Naive thymus-derived CD8-positive, alpha-beta T cell (primary cell): ENCODE measurements at regions not wholly inside any gene's neighbourhood (a gene's known extent, or its start where the extent isn't known, plus 50 kb on each side); places are given as distances from the start of the nearest gene placed in this dataset.

Experiments used
- ATAC-seq, 2 donors: fragments of 150-1000 bp; cut with Tn5 transposase in 1 of 2; sonication (Bioruptor Pico), chemical (Tn5 transposase) in 1 of 2; 1 replicate in 1 of 2; 2 replicates in 1 of 2; pipeline ENCODE4 v1.10.0; 2021; ENCODE audit warnings: mild to moderate bottlenecking in 2 of 2, moderate library complexity in 2 of 2
- POLR2A ChIA-PET: fragments of 350-600 bp; sonication (Branson Sonifier 250); formaldehyde crosslinking; loops from one replicate; lab custom pipeline; 2021; ENCODE audit warnings: antibody characterized with exemption; lab: Charles Lee
- DNase-seq, 10 donors: peaks; one replicate each; pipeline versions ENCODE4 v3.0.0 to v3.0.0-alpha.2; 2020 to 2022
- H3K27ac Mint-ChIP-seq, 10 donors: one replicate each; pipeline ENCODE4 v1.8.0; 2020 to 2022; ENCODE audit warnings: mild to moderate bottlenecking in 10 of 10, mixed read lengths in 10 of 10, moderate library complexity in 4 of 10, inconsistent platforms in 1 of 10
- H3K27me3 Mint-ChIP-seq, 5 donors: one replicate each; pipeline ENCODE4 v1.8.0; 2021 to 2022; ENCODE audit warnings: mixed read lengths in 5 of 5
- H3K36me3 Mint-ChIP-seq, 3 donors: one replicate each; pipeline ENCODE4 v1.8.0; 2020 to 2022; ENCODE audit warnings: mixed read lengths in 3 of 3, mild to moderate bottlenecking in 2 of 3, inconsistent platforms in 1 of 3
- H3K4me1 Mint-ChIP-seq, 4 donors: one replicate each; pipeline ENCODE4 v1.8.0; 2021 to 2022; ENCODE audit warnings: mixed read lengths in 4 of 4
- H3K4me3 Mint-ChIP-seq, 10 donors: one replicate each; pipeline ENCODE4 v1.8.0; 2020 to 2022; ENCODE audit warnings: mild to moderate bottlenecking in 10 of 10, mixed read lengths in 10 of 10, moderate library complexity in 6 of 10, inconsistent platforms in 1 of 10
- H3K9me3 Mint-ChIP-seq, 9 donors: one replicate each; pipeline ENCODE4 v1.8.0; 2020 to 2022; ENCODE audit warnings: mixed read lengths in 9 of 9, mild to moderate bottlenecking in 3 of 9, inconsistent platforms in 1 of 9, moderate library complexity in 1 of 9

DNA sequence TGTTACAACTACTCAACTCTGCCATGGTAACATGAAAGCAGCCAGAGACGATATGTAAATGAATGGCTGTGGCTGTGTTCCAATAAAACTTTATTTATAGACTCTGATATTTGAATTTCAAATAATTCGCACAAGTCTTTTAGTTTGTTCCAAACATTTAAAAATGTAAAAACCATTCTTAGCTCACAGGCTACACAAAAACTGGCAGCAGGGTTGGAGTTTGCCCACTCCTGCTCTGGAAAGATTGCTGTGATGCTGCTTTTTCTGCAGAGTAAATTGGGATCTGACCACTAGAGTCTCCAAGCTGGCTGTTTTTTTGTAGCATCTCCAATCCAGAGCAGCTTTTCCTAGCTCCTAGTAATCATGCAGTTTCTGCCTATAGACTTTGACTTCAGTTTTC lies 157.5 kb downstream of the CHRM3 start:
- H3K36me3 Mint-ChIP-seq = peaks cover 0 to 9% (median 5%) of the 10 kb centered on the region in 3 donors
- no peak overlapping the region for H3K27ac Mint-ChIP-seq
- peaks cover 0 to 7% (median 5%) of the 10 kb centered on the region in 9 donors for H3K9me3 Mint-ChIP-seq
- no peak overlapping the region for H3K4me3 Mint-ChIP-seq
- POLR2A ChIA-PET = no interaction called here
- H3K27me3 Mint-ChIP-seq = no peaks in the 10 kb centered on the region
- ATAC-seq (no peak), DNase-seq (no peak)
- peaks cover 3 to 19% (median 14%) of the 10 kb centered on the region in 4 donors for H3K4me1 Mint-ChIP-seq

DNA sequence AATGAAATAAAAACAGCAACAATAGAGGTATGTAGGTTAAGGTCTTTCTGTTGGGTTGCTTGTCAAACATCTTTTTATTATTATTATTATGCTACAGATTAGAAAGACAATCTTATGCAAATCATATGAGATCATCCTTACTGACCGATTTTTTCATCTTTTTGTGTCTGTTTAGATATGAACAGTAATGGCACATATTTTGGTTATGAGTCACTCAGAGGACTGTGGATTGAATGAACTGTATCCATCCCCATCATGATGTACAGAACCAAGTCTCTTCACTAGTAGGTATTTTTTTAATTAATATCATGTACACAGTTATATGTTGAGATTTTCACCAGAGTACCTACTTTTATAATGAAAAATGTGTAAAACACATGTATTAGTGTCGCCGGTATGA lies 159.1 kb downstream of the CHRM3 start:
- Mint-ChIP-seq H3K9me3 (peaks cover 0 to 21% (median 6%) of the 10 kb centered on the region in 9 donors), H3K27me3 (no peaks in the 10 kb centered on the region), H3K4me1 (peaks cover 3 to 19% (median 14%) of the 10 kb centered on the region in 4 donors), H3K36me3 (peaks cover 0 to 11% (median 7%) of the 10 kb centered on the region in 3 donors), H3K27ac (no peak overlapping the region), H3K4me3 (no peak overlapping the region)
- no peak for DNase-seq
- no peak for ATAC-seq
- POLR2A ChIA-PET = no interaction called here

DNA sequence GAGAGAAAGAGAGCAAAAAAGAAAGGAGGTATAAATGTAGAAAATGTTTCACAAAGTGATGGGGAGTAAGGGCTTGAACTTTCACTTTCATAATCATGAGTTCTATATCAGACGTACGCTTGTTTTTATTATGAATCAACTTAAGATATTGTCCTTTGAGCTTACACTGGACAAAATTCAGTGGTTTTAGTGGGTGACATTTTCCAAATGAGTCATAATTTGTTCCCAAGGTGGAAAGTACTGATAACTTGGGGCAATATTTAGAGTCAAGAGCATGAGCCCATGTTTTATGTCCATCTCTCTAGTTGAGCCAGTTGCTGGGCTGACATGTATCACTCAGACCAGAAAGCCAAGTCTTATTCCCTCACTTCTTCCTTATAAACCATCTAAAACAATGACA lies 161.6 kb downstream of the CHRM3 start:
- Mint-ChIP-seq H3K9me3 (peaks cover 0 to 21% (median 6%) of the 10 kb centered on the region in 9 donors), H3K36me3 (peaks cover 0 to 11% (median 7%) of the 10 kb centered on the region in 3 donors), H3K4me1 (peaks cover 3 to 19% (median 14%) of the 10 kb centered on the region in 4 donors), H3K4me3 (peak overlapping the region; percentile 60 to 86 (median 81)), H3K27me3 (no peaks in the 10 kb centered on the region), H3K27ac (peak overlapping the region; percentile 5 to 92 (median 84))
- POLR2A ChIA-PET = no interaction called here
- DNase-seq (peak in 2 of 10 donors; percentile 9 to 21), ATAC-seq (peak; percentile 27 to 41)

DNA sequence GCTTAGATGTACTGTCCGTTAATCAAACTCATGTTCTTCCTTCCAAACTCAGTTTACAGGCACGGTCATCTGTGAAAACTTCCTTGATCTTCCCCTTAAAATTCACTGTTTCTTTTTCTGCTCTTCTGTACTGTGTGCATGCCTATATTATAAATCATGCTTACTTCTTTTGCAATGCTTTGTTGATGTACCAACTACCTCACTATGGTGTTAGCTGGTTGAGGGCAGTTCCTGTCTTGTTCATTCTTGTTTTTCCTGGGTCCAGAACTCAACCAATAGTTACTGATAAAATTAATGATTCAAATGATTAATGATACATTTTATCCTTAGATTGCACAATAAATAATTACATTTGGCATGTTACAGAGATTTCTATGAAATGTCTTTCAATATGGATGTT lies 163.8 kb downstream of the CHRM3 start:
- Mint-ChIP-seq H3K4me3 (no peak overlapping the region), H3K9me3 (peaks cover 0 to 21% (median 6%) of the 10 kb centered on the region in 9 donors), H3K4me1 (peaks cover 3 to 19% (median 14%) of the 10 kb centered on the region in 4 donors), H3K36me3 (peaks cover 0 to 11% (median 7%) of the 10 kb centered on the region in 3 donors), H3K27ac (no peak overlapping the region), H3K27me3 (no peaks in the 10 kb centered on the region)
- DNase-seq = no peak
- POLR2A ChIA-PET = no interaction called here
- no peak for ATAC-seq

DNA sequence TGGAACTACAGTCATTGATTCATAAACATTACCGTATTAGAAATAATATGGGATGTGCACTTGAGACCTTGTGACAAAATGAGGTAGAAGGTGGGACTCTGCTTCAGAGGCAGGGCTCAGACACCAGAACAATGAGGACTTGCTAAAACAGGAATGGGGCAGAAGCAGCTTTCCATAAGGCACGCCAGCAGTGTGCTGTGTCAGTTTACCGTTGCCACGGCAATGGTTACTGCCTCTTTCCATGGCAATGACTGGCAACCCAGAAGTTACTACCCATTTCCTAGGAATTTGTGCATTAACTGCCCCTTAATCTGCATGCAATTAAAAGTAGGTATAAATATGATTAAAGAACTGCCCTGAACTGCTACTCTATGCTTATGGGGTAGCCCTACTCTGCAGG lies 169.0 kb downstream of the CHRM3 start:
- Mint-ChIP-seq H3K36me3 (no peaks in the 10 kb centered on the region), H3K4me3 (no peak overlapping the region), H3K27me3 (no peaks in the 10 kb centered on the region), H3K4me1 (peaks cover 2 to 8% (median 5%) of the 10 kb centered on the region in 4 donors), H3K9me3 (no peaks in the 10 kb centered on the region), H3K27ac (no peak overlapping the region)
- POLR2A ChIA-PET = no interaction called here
- ATAC-seq (no peak), DNase-seq (no peak)

DNA sequence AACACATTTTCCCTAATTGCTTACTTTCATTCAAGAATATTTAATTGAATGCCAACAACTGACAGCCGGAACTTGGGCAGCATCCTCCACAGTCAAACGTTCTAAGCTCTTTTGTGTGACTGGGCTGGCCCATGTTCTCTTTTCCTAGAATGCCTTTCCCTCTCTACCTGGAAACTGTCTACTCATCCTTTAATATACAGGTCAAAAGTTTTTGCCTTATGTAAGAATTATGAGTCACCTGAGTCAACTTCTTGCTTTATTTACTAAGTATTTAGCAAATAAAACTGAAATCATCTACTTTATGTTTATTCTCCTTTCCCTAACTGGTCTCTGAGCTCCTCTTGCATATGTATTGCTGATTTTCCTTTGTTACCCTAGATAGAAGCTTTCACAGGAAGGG lies 172.2 kb downstream of the CHRM3 start:
- Mint-ChIP-seq H3K27me3 (peaks cover 0 to 8% (median 0%) of the 10 kb centered on the region in 5 donors), H3K27ac (no peak overlapping the region), H3K4me3 (no peak overlapping the region), H3K4me1 (peaks cover 2 to 8% (median 5%) of the 10 kb centered on the region in 4 donors), H3K9me3 (no peaks in the 10 kb centered on the region), H3K36me3 (no peaks in the 10 kb centered on the region)
- POLR2A ChIA-PET = no interaction called here
- no peak for ATAC-seq
- DNase-seq = no peak

DNA sequence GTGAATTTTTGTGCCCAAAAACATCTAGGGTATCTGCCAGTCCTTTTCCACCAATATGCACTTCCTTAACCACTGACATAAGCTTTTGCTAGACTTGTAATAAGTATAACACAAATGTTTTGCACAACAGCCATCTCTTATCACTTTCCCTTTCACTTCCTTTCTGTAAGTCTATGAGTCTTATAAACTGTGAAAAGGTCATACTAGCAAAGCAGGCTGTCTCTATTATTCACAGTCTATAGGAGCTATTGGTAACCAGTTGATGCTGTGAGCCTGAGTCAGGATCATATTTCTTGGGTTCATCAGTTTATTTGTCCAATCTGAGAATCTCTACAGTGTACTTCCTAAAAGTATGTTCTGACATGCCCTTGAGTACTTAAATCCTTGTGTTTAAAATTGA lies 172.6 kb downstream of the CHRM3 start:
- POLR2A ChIA-PET = no interaction called here
- H3K27ac Mint-ChIP-seq = no peak overlapping the region
- no peak for ATAC-seq
- DNase-seq = no peak
- H3K4me3 Mint-ChIP-seq = no peak overlapping the region
- no peaks in the 10 kb centered on the region for H3K36me3 Mint-ChIP-seq
- peaks cover 2 to 8% (median 5%) of the 10 kb centered on the region in 4 donors for H3K4me1 Mint-ChIP-seq
- H3K9me3 Mint-ChIP-seq = no peaks in the 10 kb centered on the region
- peaks cover 0 to 8% (median 0%) of the 10 kb centered on the region in 5 donors for H3K27me3 Mint-ChIP-seq

DNA sequence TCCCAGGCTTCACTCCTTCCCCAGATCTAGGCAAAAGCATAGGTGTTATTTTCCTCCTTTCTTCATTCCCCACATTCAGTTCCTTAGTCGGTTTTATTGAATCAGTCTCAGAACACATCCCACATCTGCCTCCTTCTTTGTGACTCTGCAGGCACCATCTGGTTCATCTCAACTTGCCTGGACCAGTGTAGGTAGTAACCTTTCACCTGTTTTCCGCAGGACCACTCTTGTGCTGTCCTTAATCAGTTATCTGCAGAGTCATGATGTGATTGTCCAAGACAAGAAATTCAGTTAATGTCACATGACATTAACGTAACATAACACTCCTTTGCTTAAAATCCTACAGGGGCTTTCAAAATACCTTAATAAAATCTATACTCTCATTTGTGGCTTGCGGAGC lies 174.6 kb downstream of the CHRM3 start:
- no peak overlapping the region for H3K27ac Mint-ChIP-seq
- POLR2A ChIA-PET = no interaction called here
- H3K27me3 Mint-ChIP-seq = peaks cover 0 to 8% (median 0%) of the 10 kb centered on the region in 5 donors
- no peaks in the 10 kb centered on the region for H3K36me3 Mint-ChIP-seq
- no peak for ATAC-seq
- H3K4me3 Mint-ChIP-seq = no peak overlapping the region
- no peaks in the 10 kb centered on the region for H3K9me3 Mint-ChIP-seq
- no peak for DNase-seq
- H3K4me1 Mint-ChIP-seq = peaks cover 2 to 10% (median 5%) of the 10 kb centered on the region in 4 donors

DNA sequence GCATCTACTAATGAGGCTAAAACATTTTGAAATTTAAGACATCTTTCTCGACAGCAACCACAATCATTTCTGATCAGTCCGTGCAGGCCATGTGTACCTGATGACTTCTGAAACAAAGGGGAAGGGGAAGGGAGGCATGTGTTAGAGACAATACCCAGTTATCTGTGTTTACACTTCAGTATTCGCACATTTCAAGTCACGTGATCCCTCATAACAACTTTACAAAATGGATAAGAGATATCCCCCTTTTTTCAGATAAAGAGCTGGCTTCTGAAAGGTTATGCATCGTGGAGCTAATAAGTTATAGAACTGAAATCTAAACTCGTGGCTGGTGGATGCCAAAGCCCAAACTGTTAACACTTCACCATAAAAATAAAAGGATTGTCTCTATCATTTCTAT lies 175.7 kb downstream of the CHRM3 start:
- H3K36me3 Mint-ChIP-seq = no peaks in the 10 kb centered on the region
- no peaks in the 10 kb centered on the region for H3K9me3 Mint-ChIP-seq
- H3K27ac Mint-ChIP-seq = no peak overlapping the region
- no peak overlapping the region for H3K4me3 Mint-ChIP-seq
- ATAC-seq (no peak), DNase-seq (no peak)
- peaks cover 2 to 10% (median 5%) of the 10 kb centered on the region in 4 donors for H3K4me1 Mint-ChIP-seq
- POLR2A ChIA-PET = no interaction called here
- H3K27me3 Mint-ChIP-seq = peaks cover 0 to 8% (median 0%) of the 10 kb centered on the region in 5 donors

DNA sequence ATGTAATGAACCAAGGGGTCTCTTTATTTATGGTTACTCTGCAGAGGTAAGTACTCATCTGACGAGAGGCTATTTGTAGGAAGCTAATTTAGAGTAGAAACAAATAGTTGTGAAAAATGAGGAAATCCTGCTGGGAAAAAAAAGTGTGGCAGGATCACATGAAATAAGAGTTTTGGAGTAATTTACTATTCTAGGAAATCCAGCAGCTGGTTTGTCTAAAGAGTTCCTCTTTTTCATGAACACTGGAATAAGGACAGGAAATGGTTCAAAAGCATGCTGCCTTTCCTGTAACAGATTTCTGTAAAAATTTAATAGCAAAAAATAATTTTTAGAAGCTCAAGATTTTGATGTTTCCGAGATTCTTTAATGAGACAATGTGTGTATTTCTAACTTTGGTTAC lies 177.3 kb downstream of the CHRM3 start:
- peaks cover 0 to 8% (median 0%) of the 10 kb centered on the region in 5 donors for H3K27me3 Mint-ChIP-seq
- H3K9me3 Mint-ChIP-seq = peaks cover 0 to 5% (median 0%) of the 10 kb centered on the region in 9 donors
- no peak for ATAC-seq
- POLR2A ChIA-PET = no interaction called here
- DNase-seq = no peak
- H3K36me3 Mint-ChIP-seq = peaks cover 0 to 4% (median 0%) of the 10 kb centered on the region in 3 donors
- no peak overlapping the region for H3K27ac Mint-ChIP-seq
- H3K4me1 Mint-ChIP-seq = peaks cover 1 to 8% (median 4%) of the 10 kb centered on the region in 4 donors
- H3K4me3 Mint-ChIP-seq = no peak overlapping the region

DNA sequence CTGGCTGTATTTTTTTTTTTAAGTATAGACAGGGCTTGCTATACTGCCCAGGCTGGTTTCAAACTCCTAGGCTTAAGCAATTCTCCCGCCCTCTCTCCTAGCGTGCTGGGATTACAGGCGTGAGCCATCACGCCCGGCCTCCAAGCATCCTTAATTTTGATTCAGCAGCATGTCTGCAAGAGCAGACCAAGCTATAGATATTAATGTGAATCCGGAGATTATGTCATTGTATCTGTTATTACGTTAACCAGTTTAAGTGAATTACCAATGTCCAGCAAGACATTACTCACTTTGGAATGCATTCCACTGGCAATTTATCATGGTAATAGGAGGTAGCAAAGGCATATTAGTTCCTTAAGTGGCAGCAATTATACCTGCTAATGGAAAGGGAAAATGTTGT lies 179.7 kb downstream of the CHRM3 start:
- DNase-seq = no peak

DNA sequence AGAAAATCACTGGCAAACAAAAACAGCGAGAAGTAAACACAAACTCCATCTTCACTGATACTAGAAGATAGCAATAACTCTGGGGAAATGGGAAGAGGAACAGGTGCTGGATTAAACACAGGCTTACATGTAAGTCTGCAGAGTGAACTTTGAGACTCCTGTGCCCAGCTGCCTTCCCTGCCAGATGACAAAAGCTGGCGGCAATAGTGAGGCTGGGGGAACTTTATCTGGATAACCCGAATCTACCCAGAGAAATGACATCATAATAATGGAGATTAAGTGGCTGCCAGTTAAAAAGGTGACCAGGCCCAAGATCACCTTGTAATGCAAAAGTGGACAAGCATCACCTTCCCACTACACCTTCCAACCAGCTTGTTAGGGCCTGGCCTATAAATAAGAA lies 184.5 kb downstream of the CHRM3 start:
- peaks cover 0 to 4% (median under 1%) of the 10 kb centered on the region in 4 donors for H3K4me1 Mint-ChIP-seq
- peaks cover 0 to 7% (median 0%) of the 10 kb centered on the region in 9 donors for H3K9me3 Mint-ChIP-seq
- no peaks in the 10 kb centered on the region for H3K27me3 Mint-ChIP-seq
- no peak overlapping the region for H3K4me3 Mint-ChIP-seq
- DNase-seq = no peak
- POLR2A ChIA-PET = no interaction called here
- H3K27ac Mint-ChIP-seq = no peak overlapping the region
- peaks cover 0 to 4% (median 0%) of the 10 kb centered on the region in 3 donors for H3K36me3 Mint-ChIP-seq
- ATAC-seq = no peak

More for the DNA sequence above, 179.7 kb downstream of the CHRM3 start:
- peaks cover 0 to 4% (median 0%) of the 10 kb centered on the region in 3 donors for H3K36me3 Mint-ChIP-seq
- H3K27me3 Mint-ChIP-seq = peaks cover 0 to 3% (median 0%) of the 10 kb centered on the region in 5 donors
- ATAC-seq = no peak
- no peak overlapping the region for H3K4me3 Mint-ChIP-seq
- H3K9me3 Mint-ChIP-seq = peaks cover 0 to 7% (median 0%) of the 10 kb centered on the region in 9 donors
- peaks cover 0 to 2% (median 0%) of the 10 kb centered on the region in 4 donors for H3K4me1 Mint-ChIP-seq
- POLR2A ChIA-PET = no interaction called here
- no peak overlapping the region for H3K27ac Mint-ChIP-seq

DNA sequence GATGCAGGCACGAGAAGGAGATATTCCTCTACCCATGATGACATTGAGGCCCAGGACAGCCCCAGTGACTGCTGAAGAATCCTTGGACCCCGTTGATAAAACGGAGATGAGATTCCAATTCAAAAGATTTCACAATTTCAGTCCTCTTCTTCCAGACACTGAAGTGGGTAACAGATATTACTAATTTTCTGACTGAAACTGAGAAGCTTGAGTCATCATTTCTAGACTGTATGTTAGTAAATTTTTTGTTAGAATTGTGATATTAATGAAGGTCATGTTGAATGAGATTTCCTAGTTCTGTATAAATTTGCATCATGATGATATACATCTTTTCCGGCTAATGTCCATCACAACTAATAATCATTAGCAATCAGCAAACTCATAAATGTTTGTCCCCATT lies 185.8 kb downstream of the CHRM3 start:
- Mint-ChIP-seq H3K9me3 (peaks cover 0 to 7% (median 0%) of the 10 kb centered on the region in 9 donors), H3K27ac (no peak overlapping the region), H3K4me3 (no peak overlapping the region), H3K27me3 (no peaks in the 10 kb centered on the region), H3K4me1 (peaks cover 0 to 4% (median under 1%) of the 10 kb centered on the region in 4 donors), H3K36me3 (peaks cover 0 to 4% (median 0%) of the 10 kb centered on the region in 3 donors)
- POLR2A ChIA-PET = no interaction called here
- no peak for ATAC-seq
- DNase-seq = no peak

DNA sequence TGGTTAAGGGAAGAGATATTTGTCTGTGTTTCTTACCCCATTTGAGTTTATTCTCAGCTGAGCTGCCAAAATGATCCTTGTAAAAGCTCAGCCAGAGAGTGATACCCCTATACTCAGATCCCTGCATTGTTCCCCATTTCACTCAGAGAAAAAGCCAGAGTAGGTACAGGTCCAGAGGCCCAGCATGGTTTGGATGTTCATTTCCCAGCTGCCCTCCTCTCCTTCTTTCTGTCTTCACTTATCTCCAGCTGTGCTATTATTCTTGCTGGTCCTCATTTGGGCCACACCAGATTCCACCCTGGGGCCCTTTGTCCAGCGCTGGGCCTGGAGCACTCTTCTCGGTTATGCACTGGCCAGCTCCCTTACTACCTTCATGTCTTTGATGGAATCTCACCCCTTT lies 187.7 kb downstream of the CHRM3 start:
- DNase-seq (no peak), ATAC-seq (no peak)
- Mint-ChIP-seq H3K27me3 (peaks cover 0 to 1% (median 0%) of the 10 kb centered on the region in 5 donors), H3K36me3 (no peaks in the 10 kb centered on the region), H3K9me3 (no peaks in the 10 kb centered on the region), H3K27ac (peak overlapping the region in 1 of 10 donors; percentile 37), H3K4me1 (peaks cover 0 to 4% (median under 1%) of the 10 kb centered on the region in 4 donors), H3K4me3 (no peak overlapping the region)
- POLR2A ChIA-PET = no interaction called here
